ENCODE measurements at regions not wholly inside any gene's neighbourhood (a gene's known extent, or its start where the extent isn't known, plus 50 kb on each side); places are given as distances from the start of the nearest gene placed in this dataset.

- Histone ChIP-seq H3K56ac (ENCODE audit: insufficient read length, low read depth, low read length) (no peak overlapping the region), H4K20me1 (ENCODE audit: control insufficient read depth, insufficient read depth, insufficient read length) (no peaks in the 10 kb centered on the region), H3K23ac (ENCODE audit: insufficient read length, low read depth, low read length) (no peak overlapping the region), H3K14ac (ENCODE audit: insufficient read depth, low read length) (no peak overlapping the region), H3T11ph (ENCODE audit: low read length) (no peak overlapping the region), H2BK20ac (ENCODE audit: low read depth, low read length, poor library complexity, severe bottlenecking) (no peak overlapping the region), H3K18ac (ENCODE audit: insufficient read length, low read depth, low read length) (no peak overlapping the region), H3K9ac (ENCODE audit: extremely low read depth, insufficient read length, low read length) (no peak overlapping the region), H2BK12ac (ENCODE audit: insufficient read length, low read depth, low read length) (no peak overlapping the region), H4K5ac (ENCODE audit: insufficient read length, low read depth, low read length) (no peak overlapping the region), H4K8ac (replicated peaks; ENCODE audit: insufficient read length, low read depth, low read length) (no peak overlapping the region), H3K9me3 (ENCODE audit: control insufficient read depth, low read depth, low read length) (no peaks in the 10 kb centered on the region), H4K91ac (ENCODE audit: insufficient read length, low read depth, low read length) (no peak overlapping the region), H3K4me1 (ENCODE audit: insufficient read depth, low read length) (0 out of 2 replicates have a peak, but pooled peaks cover 6% of the 10 kb centered on the region), H2BK5ac (ENCODE audit: insufficient read length, low read length) (no peak overlapping the region), H3K79me2 (ENCODE audit: insufficient read depth, low read length) (no peaks in the 10 kb centered on the region), H3K27ac (ENCODE audit: insufficient read length, low read depth, low read length) (no peak overlapping the region), H2AFZ (ENCODE audit: low read length) (no peak overlapping the region), H2BK120ac (ENCODE audit: low read depth, low read length, poor library complexity, severe bottlenecking) (no peak overlapping the region), H3K79me1 (ENCODE audit: insufficient read depth, low read depth, low read length, poor library complexity, severe bottlenecking) (no peaks in the 10 kb centered on the region), H3K27me3 (ENCODE audit: insufficient read depth, low read length) (no peaks in the 10 kb centered on the region), H3K4ac (ENCODE audit: low read depth, low read length) (no peak overlapping the region), H3K4me2 (ENCODE audit: insufficient read depth, insufficient read length, low read length) (no peak overlapping the region), H2AK5ac (ENCODE audit: insufficient read length, low read length) (no peak overlapping the region), H2BK15ac (ENCODE audit: low read depth, low read length) (no peak overlapping the region), H3K23me2 (ENCODE audit: insufficient read length, low read depth, low read length, poor library complexity, severe bottlenecking) (no peaks in the 10 kb centered on the region)
- peaks cover 0 to 5% (median 2%) of the 10 kb centered on the region in 3 experiments; a peak in 2 of 7 replicates for H3K36me3 Mint-ChIP-seq (ENCODE audit: insufficient read depth in 1 of 3, low read depth in 3 of 3)
- H3K27ac Mint-ChIP-seq = 0 out of 7 replicates have a peak overlapping the region, but pooled peaks of 1 of the 3 experiments have one; percentile 2
- H3K9me3 Mint-ChIP-seq = peaks cover 0 to 3% of the 10 kb centered on the region in 2 experiments; a peak in 2 of 5 replicates
- H3K4me1 Mint-ChIP-seq = peaks cover 34 to 37% of the 10 kb centered on the region in 2 experiments
- TF ChIP-seq, protein P1, sequence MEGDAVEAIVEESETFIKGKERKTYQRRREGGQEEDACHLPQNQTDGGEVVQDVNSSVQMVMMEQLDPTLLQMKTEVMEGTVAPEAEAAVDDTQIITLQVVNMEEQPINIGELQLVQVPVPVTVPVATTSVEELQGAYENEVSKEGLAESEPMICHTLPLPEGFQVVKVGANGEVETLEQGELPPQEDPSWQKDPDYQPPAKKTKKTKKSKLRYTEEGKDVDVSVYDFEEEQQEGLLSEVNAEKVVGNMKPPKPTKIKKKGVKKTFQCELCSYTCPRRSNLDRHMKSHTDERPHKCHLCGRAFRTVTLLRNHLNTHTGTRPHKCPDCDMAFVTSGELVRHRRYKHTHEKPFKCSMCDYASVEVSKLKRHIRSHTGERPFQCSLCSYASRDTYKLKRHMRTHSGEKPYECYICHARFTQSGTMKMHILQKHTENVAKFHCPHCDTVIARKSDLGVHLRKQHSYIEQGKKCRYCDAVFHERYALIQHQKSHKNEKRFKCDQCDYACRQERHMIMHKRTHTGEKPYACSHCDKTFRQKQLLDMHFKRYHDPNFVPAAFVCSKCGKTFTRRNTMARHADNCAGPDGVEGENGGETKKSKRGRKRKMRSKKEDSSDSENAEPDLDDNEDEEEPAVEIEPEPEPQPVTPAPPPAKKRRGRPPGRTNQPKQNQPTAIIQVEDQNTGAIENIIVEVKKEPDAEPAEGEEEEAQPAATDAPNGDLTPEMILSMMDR (conservative IDR thresholded peaks at IDR 0.05) = peak; percentile 80
- H3K4me3 Mint-ChIP-seq = no peak overlapping the region
- no peaks in the 10 kb centered on the region for H3K27me3 Mint-ChIP-seq (ENCODE audit: low read depth)
- peak; percentile 78 for DNase-seq
- whole genome bisulfite sequencing (ENCODE audit: extremely low coverage, insufficient read length, low lambda C conversion rate) = no CpG with 5 or more reads among the region's 2 CpGs
Observed at GRCh38 chrX:15973299-15973698, 118.7 kb upstream of the AP1S2 start.
